Mesenchymal stem cell (in vitro differentiated cells and primary cell): ENCODE measurements at regions not wholly inside any gene's neighbourhood (a gene's known extent, or its start where the extent isn't known, plus 50 kb on each side); places are given as distances from the start of the nearest gene placed in this dataset.

ENCODE experiments used
- DNase-seq: peaks from one replicate; pipeline ENCODE4 v3.0.0-alpha.2; 2013
- H2AFZ ChIP-seq: one replicate; pipeline ENCODE4 v1.6.1; 2013; ENCODE audit warnings: low read depth, mild to moderate bottlenecking, control low read depth, inconsistent platforms, low read length, moderate library complexity
- H2AK5ac ChIP-seq: 2 replicates; pipeline ENCODE4 v1.6.1; 2013; ENCODE audit warnings: low read length, moderate library complexity, mild to moderate bottlenecking, inconsistent platforms; ENCODE audit not compliant: severe bottlenecking
- H2BK120ac ChIP-seq: one replicate; pipeline ENCODE4 v1.6.1; 2013; ENCODE audit warnings: low read depth, mild to moderate bottlenecking, inconsistent platforms, low read length, moderate library complexity
- H2BK12ac ChIP-seq, 2 experiments: one replicate each; pipeline ENCODE4 v1.6.1; 2013; ENCODE audit warnings: inconsistent platforms in 2 of 2, low read length in 2 of 2, mild to moderate bottlenecking in 2 of 2, moderate library complexity in 2 of 2, control low read depth in 1 of 2
- H2BK15ac ChIP-seq: one replicate; pipeline ENCODE4 v1.6.1; 2013; ENCODE audit warnings: mild to moderate bottlenecking, low read depth, inconsistent platforms; ENCODE audit not compliant: poor library complexity, severe bottlenecking
- H2BK5ac ChIP-seq: 2 replicates; pipeline ENCODE4 v1.6.1; 2013; ENCODE audit warnings: low read depth, mild to moderate bottlenecking, low read length, control low read depth, inconsistent platforms; ENCODE audit not compliant: poor library complexity, severe bottlenecking
- H3K14ac ChIP-seq, 2 experiments: one replicate each; pipeline ENCODE4 v1.6.1; 2013; ENCODE audit warnings: inconsistent platforms in 2 of 2, low read length in 2 of 2, control low read depth in 1 of 2, mild to moderate bottlenecking in 1 of 2, moderate library complexity in 1 of 2
- H3K18ac ChIP-seq, 2 experiments: one replicate each; pipeline ENCODE4 v1.6.1; 2013; ENCODE audit warnings: inconsistent platforms in 2 of 2, low read length in 2 of 2, control low read depth in 1 of 2, low read depth in 1 of 2, mild to moderate bottlenecking in 1 of 2
- H3K23ac ChIP-seq, 2 experiments: one replicate each; pipeline ENCODE4 v1.6.1; 2013; ENCODE audit warnings: inconsistent platforms in 2 of 2, low read length in 2 of 2, mild to moderate bottlenecking in 2 of 2, moderate library complexity in 2 of 2, control low read depth in 1 of 2
- H3K27ac ChIP-seq: 2 replicates; pipeline ENCODE4 v1.5.1; 2013; ENCODE audit warnings: mild to moderate bottlenecking, moderate library complexity, low read length, control low read depth, inconsistent platforms; ENCODE audit not compliant: poor library complexity, severe bottlenecking
- H3K27me3 ChIP-seq, 2 experiments: 2 replicates each; pipeline versions ENCODE4 v1.6.1 to v1.7.0; 2013; ENCODE audit warnings: low read length in 2 of 2, mild to moderate bottlenecking in 2 of 2, moderate library complexity in 2 of 2, control low read depth in 1 of 2, inconsistent platforms in 1 of 2; ENCODE audit not compliant: control insufficient read depth in 1 of 2, insufficient read depth in 1 of 2
- H3K36me3 ChIP-seq, 2 experiments: 2 replicates each; pipeline versions ENCODE4 v1.6.1 to v1.7.0; 2013; ENCODE audit warnings: low read length in 2 of 2, control low read depth in 1 of 2, inconsistent platforms in 1 of 2, low read depth in 1 of 2, mild to moderate bottlenecking in 1 of 2; ENCODE audit not compliant: insufficient read depth in 2 of 2, control insufficient read depth in 1 of 2
- H3K4ac ChIP-seq, 2 experiments: one replicate each; pipeline ENCODE4 v1.6.1; 2013; ENCODE audit warnings: inconsistent platforms in 2 of 2, low read length in 2 of 2, mild to moderate bottlenecking in 2 of 2, moderate library complexity in 2 of 2, control low read depth in 1 of 2, low read depth in 1 of 2
- H3K4me1 ChIP-seq: 2 replicates; pipeline ENCODE4 v1.6.1; 2013; ENCODE audit warnings: low read depth, low read length, control low read depth; ENCODE audit not compliant: control insufficient read depth, insufficient read depth
- H3K4me2 ChIP-seq: 2 replicates; pipeline ENCODE4 v1.6.1; 2013; ENCODE audit warnings: low read length, mild to moderate bottlenecking, inconsistent platforms; ENCODE audit not compliant: poor library complexity, severe bottlenecking
- H3K4me3 ChIP-seq, 2 experiments: 2 replicates each; pipeline versions ENCODE4 v1.5.1 to v1.7.0; 2013; ENCODE audit warnings: low read length in 2 of 2, mild to moderate bottlenecking in 2 of 2, control low read depth in 1 of 2, low read depth in 1 of 2; ENCODE audit not compliant: insufficient read depth in 1 of 2
- H3K79me1 ChIP-seq: replicated peaks from 2 replicates; pipeline ENCODE4 v1.6.1; 2013; ENCODE audit warnings: mild to moderate bottlenecking, control low read depth, low read length, inconsistent platforms; ENCODE audit not compliant: poor library complexity, severe bottlenecking
- H3K9ac ChIP-seq: 2 replicates; pipeline ENCODE4 v1.7.0; 2013; ENCODE audit warnings: mild to moderate bottlenecking, low read length, moderate library complexity
- H3K9me3 ChIP-seq: 2 replicates; pipeline ENCODE4 v1.7.0; 2013; ENCODE audit warnings: mild to moderate bottlenecking, low read length; ENCODE audit not compliant: control insufficient read depth
- H4K8ac ChIP-seq: one replicate; pipeline ENCODE4 v1.6.1; 2013; ENCODE audit warnings: inconsistent platforms, mild to moderate bottlenecking, low read length, moderate library complexity
- H4K91ac ChIP-seq: one replicate; pipeline ENCODE4 v1.6.1; 2013; ENCODE audit warnings: mild to moderate bottlenecking, low read length, inconsistent platforms
- WGBS: methylation state at CpG from one replicate; pipeline ENCODE4 v1.1.7; 2013; ENCODE audit warnings: mixed read lengths; 5-methylcytosine and 5-hydroxymethylcytosine counted together

DNA sequence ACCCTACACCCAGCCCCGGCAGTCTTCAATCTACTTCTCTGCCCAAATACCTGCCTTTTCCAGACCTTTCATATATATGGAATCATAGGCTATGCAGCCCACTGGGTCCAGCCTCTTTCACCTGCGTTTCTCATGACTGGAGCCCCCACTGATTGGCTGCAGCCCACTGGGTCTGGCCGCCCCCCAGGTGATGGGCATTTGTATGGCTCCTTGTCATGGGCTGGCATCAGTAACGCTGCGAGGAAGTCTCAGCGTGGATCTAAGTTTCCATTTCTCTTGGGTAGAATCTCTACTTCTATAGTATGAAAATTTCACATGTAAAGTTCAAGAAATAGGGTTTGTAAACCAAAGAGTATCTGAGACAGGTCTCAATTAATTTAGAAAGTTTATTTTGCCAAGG is 281.9 kb downstream of the NDUFA10 start:
- H3K27ac ChIP-seq, result no peak overlapping the region
- H3K9me3 ChIP-seq, result no peaks in the 10 kb centered on the region
- H3K4me1 ChIP-seq, result no peaks in the 10 kb centered on the region
- H3K36me3 ChIP-seq, result no peaks in the 10 kb centered on the region
- no peak overlapping the region for H3K4me2 ChIP-seq
- no peak overlapping the region for H3K9ac ChIP-seq
- H2BK15ac ChIP-seq, result no peak overlapping the region
- H3K79me1 ChIP-seq, result no peaks in the 10 kb centered on the region
- no peak overlapping the region for H3K18ac ChIP-seq
- no peak overlapping the region for H2BK5ac ChIP-seq
- no peak overlapping the region for H2BK12ac ChIP-seq
- no peak overlapping the region for H2AFZ ChIP-seq
- no peak overlapping the region for H3K23ac ChIP-seq
- H4K8ac ChIP-seq, result no peak overlapping the region
- 67% methylated on average over 3 of the region's 6 CpGs for WGBS
- no peak overlapping the region for H4K91ac ChIP-seq
- no peak overlapping the region for H2BK120ac ChIP-seq
- DNase-seq, result no peak
- H3K4me3 ChIP-seq, result no peak overlapping the region
- no peak overlapping the region for H3K4ac ChIP-seq
- no peak overlapping the region for H3K14ac ChIP-seq
- no peak overlapping the region for H2AK5ac ChIP-seq
- H3K27me3 ChIP-seq, result peaks cover 0 to 54% of the 10 kb centered on the region in 2 experiments

GRCh38 chr2:239742377-239742776 is 282.8 kb downstream of the NDUFA10 start:
- no peak for DNase-seq
- H3K79me1 ChIP-seq, result no peaks in the 10 kb centered on the region
- no peak overlapping the region for H3K14ac ChIP-seq
- H3K4me3 ChIP-seq, result no peak overlapping the region
- no peak overlapping the region for H3K4me2 ChIP-seq
- no peaks in the 10 kb centered on the region for H3K36me3 ChIP-seq
- H3K18ac ChIP-seq, result no peak overlapping the region
- no peaks in the 10 kb centered on the region for H3K9me3 ChIP-seq
- H2AK5ac ChIP-seq, result no peak overlapping the region
- WGBS, result 72% methylated on average over 15 of the region's 15 CpGs
- H2BK120ac ChIP-seq, result no peak overlapping the region
- no peak overlapping the region for H4K8ac ChIP-seq
- no peak overlapping the region for H4K91ac ChIP-seq
- H3K23ac ChIP-seq, result no peak overlapping the region
- no peak overlapping the region for H2BK12ac ChIP-seq
- H2AFZ ChIP-seq, result no peak overlapping the region
- H3K27me3 ChIP-seq, result peaks cover 0 to 49% of the 10 kb centered on the region in 2 experiments
- no peak overlapping the region for H2BK5ac ChIP-seq
- H3K9ac ChIP-seq, result no peak overlapping the region
- H3K27ac ChIP-seq, result no peak overlapping the region
- H2BK15ac ChIP-seq, result no peak overlapping the region
- H3K4me1 ChIP-seq, result no peaks in the 10 kb centered on the region
- no peak overlapping the region for H3K4ac ChIP-seq

- no peak for DNase-seq
- no peaks in the 10 kb centered on the region for H3K4me1 ChIP-seq
- no peak overlapping the region for H3K9ac ChIP-seq
- H3K4ac ChIP-seq, result no peak overlapping the region
- H3K79me1 ChIP-seq, result no peaks in the 10 kb centered on the region
- no peak overlapping the region for H2AK5ac ChIP-seq
- H3K4me2 ChIP-seq, result no peak overlapping the region
- H2BK5ac ChIP-seq, result no peak overlapping the region
- H3K27me3 ChIP-seq, result peaks cover 0 to 40% of the 10 kb centered on the region in 2 experiments
- no peak overlapping the region for H2AFZ ChIP-seq
- H2BK12ac ChIP-seq, result no peak overlapping the region
- H3K14ac ChIP-seq, result no peak overlapping the region
- H3K23ac ChIP-seq, result no peak overlapping the region
- H3K27ac ChIP-seq, result no peak overlapping the region
- no peaks in the 10 kb centered on the region for H3K36me3 ChIP-seq
- WGBS, result 86% methylated on average over 8 of the region's 8 CpGs
- no peak overlapping the region for H2BK120ac ChIP-seq
- no peak overlapping the region for H4K91ac ChIP-seq
- H3K9me3 ChIP-seq, result no peaks in the 10 kb centered on the region
- no peak overlapping the region for H2BK15ac ChIP-seq
- no peak overlapping the region for H4K8ac ChIP-seq
- H3K18ac ChIP-seq, result no peak overlapping the region
- H3K4me3 ChIP-seq, result no peak overlapping the region
Observed at GRCh38 chr2:239739206-239739605, 285.9 kb downstream of the NDUFA10 start.

GRCh38 chr2:239738159-239738558 is 287.0 kb downstream of the NDUFA10 start:
- DNase-seq, result no peak
- no peaks in the 10 kb centered on the region for H3K9me3 ChIP-seq
- H3K36me3 ChIP-seq, result no peaks in the 10 kb centered on the region
- H3K9ac ChIP-seq, result no peak overlapping the region
- no peak overlapping the region for H3K4me3 ChIP-seq
- H2BK12ac ChIP-seq, result no peak overlapping the region
- H3K23ac ChIP-seq, result no peak overlapping the region
- H2AK5ac ChIP-seq, result no peak overlapping the region
- no peak overlapping the region for H4K8ac ChIP-seq
- no peak overlapping the region for H3K27ac ChIP-seq
- H3K4me1 ChIP-seq, result no peaks in the 10 kb centered on the region
- no peak overlapping the region for H3K4ac ChIP-seq
- no peak overlapping the region for H2BK120ac ChIP-seq
- H2BK5ac ChIP-seq, result no peak overlapping the region
- H3K14ac ChIP-seq, result no peak overlapping the region
- peaks cover 0 to 36% of the 10 kb centered on the region in 2 experiments for H3K27me3 ChIP-seq
- peak overlapping the region; percentile 39 for H4K91ac ChIP-seq
- H2BK15ac ChIP-seq, result no peak overlapping the region
- no peak overlapping the region for H3K18ac ChIP-seq
- no peaks in the 10 kb centered on the region for H3K79me1 ChIP-seq
- no peak overlapping the region for H3K4me2 ChIP-seq
- 87% methylated on average over 9 of the region's 19 CpGs for WGBS
- no peak overlapping the region for H2AFZ ChIP-seq
